SK-N-DZ (cell line): ENCODE measurements at regions not wholly inside any gene's neighbourhood (a gene's known extent, or its start where the extent isn't known, plus 50 kb on each side); places are given as distances from the start of the nearest gene placed in this dataset.
"Not testable (repeated sequence)": the region's sequence is repeated elsewhere in the genome, so short reads cannot be mapped to it uniquely, and the experiment has no call there.

Experiments
- DNase-seq: peaks from one replicate; pipeline ENCODE4 v3.0.0-alpha.2; 2015; ENCODE audit warnings: low spot score

DNA sequence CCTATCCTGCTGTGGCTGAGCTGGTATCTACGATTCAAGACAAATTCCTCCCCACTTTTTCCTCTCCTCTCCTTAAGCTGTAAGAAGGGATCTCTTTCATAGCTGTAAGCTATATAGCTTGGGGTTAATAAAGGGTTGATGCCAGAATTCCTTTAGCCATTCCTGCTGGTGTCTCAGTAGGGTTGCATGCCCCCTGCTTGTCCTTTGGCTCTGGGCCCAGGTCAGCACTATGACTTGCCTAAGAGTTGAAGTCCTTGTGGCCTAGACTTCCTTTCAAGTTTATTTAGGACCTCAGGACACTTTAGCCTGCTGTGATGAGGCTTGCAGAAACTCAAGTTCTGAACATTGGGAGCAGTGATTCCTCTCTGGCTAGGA, 270.0 kb downstream of the AMY1C start:
- DNase-seq, result no peak

DNA sequence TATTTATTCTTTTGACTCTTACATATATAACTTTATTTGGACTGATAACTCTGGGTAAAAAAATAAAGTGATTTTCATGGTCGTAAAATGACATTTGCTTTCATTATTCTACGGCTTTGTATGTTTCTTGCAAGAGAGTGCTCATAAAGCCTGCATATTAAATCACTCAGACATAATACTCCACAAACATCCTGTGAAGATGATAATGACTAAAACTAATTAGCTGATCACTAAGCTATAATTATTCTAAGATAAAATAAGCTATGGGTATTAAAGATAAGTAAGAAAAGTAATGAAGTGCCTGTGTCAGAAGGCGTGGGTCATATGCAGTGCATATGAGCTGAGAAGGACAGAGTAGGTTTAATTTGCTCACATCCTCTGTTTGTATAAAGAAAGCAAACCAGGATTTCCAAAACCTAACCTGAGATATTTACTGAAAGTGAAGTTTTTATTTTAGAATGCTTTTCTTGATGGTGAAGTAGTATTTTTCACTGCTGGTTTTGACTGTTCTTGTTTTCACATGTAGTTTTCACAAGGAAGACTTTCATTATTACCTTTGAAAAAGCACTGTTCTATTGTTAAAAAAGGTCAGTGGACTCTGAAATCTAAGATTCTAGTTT, 278.8 kb downstream of the AMY1C start:
- no peak for DNase-seq

DNA sequence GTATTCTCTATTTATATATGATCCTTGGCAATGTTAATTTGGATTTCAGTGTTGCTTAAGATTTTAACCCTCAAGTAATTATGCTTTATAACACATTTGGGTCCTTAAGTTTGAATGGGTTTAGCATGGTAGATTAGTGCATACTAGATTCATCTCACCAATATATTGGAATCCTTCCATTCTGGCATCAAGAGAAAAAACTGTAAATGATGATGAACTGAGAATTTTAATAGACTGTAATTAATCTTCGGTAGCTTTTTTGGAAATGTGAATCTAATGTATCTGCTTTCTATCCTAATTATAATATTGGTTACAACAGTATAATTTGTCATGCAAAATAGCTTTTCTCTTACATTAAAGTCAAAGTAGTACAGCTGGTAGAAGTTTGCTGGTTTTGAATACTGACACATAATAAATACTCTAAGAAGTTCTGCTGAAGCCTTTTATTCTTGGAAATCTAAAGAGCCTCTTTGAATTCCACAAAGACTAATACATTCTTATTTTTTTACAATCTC, 279.8 kb downstream of the AMY1C start:
- DNase-seq, result no peak

DNA sequence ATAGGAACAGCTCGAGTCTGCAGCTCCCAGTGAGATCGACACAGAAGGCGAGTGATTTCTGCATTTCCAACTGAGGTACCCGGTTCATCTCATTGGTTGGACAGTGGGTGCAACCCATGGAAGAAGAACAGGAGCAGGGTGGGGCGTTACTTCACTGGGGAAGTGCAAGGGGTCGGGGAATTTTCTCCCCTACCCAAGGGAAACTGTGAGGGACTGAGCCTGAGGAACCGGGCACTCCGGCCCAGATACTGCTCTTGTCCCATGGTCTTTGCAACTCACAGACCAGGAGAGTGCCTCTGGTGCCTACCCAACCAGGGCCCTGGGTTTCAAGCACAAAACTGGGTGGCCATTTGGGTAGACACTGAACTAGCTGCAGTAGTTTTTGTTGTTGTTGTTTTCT, 307.1 kb downstream of the AMY1C start:
- no peak for DNase-seq

DNA sequence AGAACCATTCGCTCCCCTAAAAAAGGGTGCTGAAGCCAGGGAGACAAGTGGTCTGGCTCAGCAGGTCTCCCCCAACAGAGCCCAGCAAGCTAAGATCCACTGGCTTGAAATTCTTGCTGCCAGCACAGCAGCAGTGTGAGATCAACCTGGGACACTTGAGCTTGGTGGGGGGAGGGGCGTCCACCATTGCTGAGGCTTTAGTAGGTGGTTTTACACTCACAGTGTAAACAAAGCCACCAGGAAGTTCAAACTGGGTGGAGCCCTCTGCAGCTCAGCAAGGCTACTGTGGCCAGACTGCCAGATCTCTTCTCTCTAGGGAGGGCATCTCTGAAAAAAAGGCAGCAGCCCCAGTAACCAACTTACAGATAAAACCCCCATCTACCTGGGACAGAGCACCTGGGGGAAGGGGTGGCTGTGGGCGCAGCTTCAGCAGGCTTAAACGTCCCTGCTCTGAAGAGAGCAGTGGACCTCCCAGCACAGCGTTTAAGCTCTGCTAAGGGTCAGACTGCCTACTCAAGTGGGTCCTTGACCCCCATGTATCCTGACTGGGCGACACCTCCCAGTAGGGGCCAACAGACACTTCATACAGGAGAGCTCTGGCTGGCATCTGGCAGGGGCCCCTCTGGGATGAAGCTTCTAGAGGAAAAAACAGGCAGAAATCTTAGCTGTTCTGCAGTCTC, 307.7 kb downstream of the AMY1C start:
- not testable (repeated sequence) for DNase-seq

DNA sequence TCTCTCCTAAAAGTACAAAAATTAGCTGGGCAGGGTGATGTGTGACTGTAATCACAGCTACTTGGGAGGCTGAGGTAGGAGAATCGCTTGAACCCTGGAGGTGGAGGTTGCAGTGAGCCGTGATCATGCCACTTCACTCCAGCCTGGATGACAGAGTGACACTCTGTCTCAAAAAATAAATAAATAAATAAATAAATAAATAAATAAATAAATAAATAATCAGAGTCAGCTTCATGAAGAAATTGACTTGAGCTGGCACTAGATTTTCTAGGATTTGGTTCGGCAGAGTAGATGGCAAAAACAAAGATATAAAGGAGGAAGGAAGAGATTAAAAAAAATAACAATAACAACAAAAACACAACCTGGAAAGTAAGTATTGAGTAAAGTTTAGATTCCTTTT, 311.9 kb downstream of the AMY1C start:
- DNase-seq, result not testable (repeated sequence)

DNA sequence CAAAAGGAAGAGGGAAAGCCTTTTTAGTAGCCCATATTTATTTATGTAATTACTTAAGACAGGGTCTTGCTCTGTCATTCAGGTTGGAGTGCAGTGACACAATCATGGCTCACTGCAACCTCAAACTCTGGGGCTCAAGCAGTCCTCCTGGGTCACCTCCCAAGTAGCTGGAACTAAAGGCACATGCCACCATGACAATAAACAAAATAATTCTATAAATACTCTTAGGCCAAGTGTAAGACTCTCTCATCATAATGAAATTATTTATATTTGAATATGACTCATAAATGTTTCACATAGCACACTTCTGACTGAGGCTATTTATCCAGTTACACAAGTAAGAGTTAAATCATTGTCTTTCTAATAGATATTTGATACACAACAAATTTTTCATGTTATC, 314.7 kb downstream of the AMY1C start:
- no peak for DNase-seq

DNA sequence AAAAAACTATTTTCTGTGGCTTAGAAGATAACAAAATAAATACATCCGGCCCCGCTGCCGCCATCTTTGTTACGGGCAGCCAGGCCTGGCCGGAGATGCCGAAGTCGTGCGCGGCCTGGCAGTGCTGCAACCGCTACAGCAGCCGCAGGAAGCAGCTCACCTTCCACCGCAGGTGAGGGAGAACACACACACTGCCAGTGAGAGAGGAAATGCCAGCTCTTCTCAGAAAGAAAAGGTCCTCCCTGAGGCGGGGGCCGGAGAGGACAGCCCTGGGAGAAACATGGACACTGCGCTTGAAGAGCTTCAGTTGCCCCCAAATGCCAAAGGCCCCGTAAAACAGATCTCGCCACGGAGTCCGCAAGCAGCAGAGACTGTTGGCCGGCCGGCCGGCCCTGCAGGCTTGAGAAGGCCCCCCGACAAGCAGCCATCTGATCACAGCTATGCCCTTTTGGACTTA, 323.2 kb downstream of the AMY1C start:
- DNase-seq, result no peak

DNA sequence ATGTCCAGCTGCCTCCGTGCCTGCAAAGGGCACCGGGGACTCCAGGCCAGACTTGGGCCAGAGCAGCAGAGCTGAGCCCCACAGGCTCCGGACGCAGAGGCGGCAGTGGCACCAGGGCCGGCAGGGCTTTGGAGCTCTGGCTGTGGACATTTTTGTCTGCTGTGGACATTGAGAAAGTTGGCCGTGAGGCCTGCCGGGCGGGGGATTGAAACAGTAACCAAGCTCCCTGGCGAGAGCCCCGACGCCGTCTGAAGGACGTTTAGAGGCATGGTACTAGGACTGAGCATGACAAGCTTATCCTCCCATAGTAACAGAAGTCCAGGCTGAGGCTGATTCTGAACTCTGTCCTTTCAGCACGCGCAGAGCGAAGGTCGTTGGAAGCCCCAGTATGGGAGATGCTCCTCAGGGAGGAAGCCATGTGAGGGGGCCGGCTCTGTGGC, 323.8 kb downstream of the AMY1C start:
- DNase-seq, result no peak

DNA sequence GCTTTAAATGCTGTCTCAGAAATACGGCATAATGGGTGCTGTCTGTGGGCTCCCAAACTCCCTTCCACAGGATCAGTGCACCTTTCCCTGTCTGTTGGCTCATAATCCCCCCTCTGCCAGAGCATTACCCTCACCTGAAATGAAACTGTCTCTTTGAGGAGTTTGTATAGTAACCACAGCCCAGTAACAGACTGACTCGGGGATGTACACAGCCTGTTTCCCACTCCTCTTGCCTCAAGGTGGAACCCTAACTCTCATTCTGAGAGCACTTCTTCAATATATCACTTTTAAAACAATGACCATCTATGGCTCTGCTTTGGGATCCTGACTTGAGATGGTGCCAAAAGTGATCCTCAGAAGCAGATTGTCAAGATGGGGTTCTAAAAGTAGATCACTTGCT, 332.5 kb downstream of the AMY1C start:
- no peak for DNase-seq

DNA sequence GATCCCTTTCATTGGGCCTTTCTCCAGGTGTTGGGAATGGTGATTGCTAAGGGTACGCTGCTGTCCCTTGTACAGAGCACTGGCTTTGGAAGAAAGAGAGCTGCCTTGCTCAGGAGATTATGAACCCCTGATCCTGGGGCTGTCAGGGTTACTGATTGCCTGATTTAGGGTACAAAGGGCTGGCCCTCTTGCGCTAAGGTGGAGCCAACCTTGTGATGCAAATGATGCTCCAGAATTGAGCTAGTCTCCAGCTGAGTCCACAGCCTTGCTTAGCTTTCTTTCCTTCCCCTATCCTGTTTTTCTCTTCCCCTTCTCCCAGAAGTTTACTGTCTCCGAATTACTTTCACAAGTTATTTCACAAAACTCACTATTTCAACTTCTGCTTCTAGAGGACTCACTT, 334.7 kb downstream of the AMY1C start:
- DNase-seq, result no peak

DNA sequence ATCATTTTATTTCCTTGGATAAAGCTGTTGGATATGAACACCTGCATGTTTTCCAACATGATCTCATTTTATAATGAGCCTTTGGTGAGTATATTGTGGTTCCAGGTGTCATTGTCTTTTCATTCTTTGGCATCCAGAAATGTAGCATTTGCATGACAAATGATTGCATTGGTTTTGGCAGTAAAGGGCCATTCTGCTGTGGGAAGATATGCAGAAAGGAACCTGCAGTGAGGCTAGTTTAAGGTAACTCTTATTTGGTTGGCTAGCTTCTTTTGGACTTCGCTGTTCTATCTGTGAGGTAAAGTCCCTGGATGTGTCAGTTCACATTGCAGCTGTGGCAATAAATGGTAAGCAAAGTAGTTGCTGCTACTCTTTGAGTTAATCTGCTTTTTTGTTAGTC, 343.0 kb downstream of the AMY1C start:
- no peak for DNase-seq

DNA sequence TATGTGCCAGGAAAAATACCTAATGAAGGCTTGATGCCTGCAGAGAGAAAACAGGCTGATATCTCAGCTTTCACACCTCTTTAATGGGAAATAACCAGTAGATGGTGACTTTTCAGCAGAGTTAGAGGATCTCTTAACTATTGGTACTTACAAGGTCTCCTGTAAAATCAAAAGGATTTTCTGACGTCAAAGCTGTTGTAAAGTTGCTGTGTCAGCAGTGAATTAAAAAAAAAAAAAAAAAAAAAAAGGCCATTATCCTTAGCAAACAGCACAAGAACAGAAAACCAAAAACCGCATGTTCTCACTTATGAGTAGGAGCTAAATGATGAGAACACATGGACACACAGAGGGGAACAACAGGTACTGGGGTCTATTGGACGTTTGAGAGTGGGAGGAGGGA, 349.1 kb downstream of the AMY1C start:
- no peak for DNase-seq

DNA sequence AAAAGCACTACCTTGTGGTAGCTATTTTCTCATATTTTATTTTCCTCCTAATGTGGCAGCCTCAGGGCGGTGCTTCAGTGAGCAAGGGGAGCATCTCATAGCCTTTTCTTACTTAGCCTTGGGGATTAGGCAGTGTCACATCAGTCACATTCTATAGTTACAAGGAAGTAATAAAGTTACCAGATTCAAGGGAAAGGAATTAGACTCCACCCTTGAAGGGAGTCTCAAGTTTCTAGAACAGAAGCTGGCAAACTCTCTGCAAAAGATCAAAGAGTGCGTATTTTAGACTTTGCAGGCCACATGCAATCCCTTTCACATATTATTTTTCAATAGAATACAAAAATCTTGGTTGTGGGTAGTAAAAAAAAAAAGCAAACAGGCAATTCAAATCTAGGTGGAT, 350.4 kb downstream of the AMY1C start:
- no peak for DNase-seq

DNA sequence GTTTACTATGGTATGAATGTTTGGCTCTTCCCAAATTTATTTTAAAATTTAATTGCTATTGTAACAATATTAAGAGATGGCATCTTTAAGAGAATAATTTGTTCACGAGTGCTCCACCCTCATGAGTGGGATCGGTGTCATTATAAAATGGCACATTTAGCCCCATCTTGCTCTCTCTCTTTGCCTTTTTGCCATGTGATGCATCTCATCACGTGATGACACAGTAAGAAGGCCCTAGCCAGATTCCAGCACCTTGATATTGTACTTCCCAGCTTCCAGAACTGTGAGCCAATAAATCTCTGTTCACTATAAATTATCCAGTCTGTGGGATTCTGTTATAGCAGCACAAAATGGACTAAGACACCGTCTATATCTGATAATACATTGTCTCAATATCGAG, 355.8 kb downstream of the AMY1C start:
- no peak for DNase-seq

DNA sequence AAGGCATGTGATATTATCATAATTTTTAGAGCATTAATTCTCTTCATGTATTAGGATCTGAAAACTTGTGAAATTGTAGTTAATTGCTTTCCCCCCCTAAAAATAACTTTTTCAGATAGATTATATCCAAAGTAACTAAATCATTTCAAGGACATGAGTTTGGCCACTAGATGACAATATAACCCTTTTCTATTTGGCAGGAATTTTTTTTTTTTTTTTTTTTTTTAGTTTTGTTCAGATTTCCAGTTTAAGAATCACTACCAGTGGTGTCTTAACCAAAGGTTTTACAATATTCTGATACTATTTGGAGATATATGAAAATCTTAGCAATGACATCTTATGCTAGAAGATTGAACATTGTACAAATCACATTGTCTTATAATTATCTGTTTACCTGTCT, 370.8 kb downstream of the AMY1C start:
- peak; percentile 6 for DNase-seq

DNA sequence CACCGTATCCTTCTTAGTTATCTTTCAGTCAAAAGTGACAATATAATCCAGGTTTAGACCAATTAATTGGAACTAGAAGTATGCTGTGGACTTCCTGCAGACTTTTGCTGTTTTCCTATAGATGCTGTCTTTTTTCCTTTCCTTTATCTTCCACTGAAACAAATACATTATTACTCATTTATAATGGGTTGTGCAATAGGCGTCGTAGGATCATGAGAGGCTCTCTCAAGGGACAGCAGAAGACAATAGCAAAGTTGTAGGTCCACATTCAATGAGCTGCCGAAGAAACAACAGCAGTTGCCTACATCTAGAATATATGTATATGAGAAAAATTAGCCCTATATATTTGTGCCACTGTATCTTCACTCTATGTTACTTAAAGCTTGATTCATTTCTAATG, 371.6 kb downstream of the AMY1C start:
- no peak for DNase-seq

DNA sequence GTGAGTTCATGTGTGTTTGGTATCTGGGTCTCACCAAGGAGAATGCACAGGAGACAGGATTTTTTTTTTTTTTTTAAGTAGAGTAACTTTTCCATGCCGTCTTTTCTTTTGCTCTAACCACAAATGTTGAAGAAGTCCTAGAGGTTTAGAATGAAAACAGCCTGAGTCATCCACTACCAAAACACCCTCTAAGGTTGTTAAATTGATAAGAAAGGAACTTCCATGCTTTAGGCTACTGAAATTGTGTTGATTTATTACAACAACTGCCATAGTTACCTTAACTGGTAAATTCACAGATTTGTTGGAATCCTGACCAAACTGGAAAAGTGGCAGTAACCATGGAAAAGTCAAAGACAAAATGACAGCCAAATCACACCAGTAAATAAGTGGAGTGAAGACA, 375.6 kb downstream of the AMY1C start:
- no peak for DNase-seq

DNA sequence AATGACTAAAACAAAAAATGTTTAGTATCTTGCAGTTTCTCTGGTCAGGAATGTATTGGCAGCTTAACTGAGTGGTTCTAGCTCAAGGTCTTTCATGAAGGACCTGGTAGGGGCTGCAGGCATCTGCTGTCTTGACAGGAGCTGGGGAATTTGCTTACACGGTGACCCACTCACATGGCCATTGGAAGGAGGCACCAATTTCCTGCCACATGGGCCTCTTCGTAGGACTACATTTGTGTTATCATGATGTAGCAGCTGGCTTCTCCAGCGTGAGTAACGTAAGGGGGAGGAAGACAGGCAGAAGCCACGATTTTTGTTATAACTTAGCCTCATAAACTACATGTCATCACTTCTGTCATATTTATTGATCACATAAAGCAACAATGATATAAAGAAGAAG, 376.3 kb downstream of the AMY1C start:
- DNase-seq, result no peak

DNA sequence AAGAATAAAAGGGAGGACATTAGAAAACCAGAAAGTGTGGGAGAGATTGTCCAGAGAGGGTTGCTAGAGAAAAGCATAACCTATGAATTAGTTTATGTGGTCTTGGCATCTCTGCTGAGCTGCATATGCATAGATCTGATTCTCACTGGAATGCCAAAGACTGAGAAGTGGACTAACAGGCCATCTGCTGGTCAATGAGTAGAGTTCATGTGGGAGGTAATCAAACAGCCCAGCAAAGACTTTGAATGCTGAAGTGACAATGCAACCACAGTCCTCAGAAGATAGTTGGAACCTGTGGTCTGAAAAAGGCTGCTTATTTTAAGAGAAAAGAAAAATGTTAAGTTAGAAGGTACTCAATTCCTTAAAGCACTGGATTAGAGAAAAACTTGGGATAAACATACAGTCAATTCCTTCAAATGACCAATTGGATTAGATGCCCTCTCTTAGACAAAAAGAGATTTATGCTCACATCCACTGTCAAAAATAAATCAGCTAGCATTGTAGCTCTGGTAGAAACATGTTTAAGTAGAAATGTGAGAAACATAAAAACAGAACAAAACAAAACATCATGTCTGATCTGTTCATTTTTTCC, 382.8 kb downstream of the AMY1C start:
- peak; percentile 57 for DNase-seq

DNA sequence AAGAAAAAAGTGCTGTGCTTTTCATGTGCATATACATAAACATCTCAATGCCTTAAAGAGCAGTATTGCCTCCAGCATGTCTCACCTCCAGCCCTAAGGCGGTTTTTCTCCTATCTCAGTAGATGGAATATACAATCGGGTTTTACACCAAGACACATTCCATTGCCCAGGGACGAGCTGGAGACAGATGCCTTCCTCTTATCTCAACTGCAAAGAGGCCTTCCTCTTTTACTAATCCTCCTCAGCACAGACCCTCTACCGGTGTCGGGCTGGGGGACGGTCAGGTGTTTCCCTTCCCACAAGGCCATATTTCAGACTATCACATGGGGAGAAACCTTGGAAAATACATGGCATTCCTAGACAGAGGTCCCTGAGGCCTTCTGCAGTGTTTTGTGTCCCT, 385.3 kb downstream of the AMY1C start:
- DNase-seq, result not testable (repeated sequence)

DNA sequence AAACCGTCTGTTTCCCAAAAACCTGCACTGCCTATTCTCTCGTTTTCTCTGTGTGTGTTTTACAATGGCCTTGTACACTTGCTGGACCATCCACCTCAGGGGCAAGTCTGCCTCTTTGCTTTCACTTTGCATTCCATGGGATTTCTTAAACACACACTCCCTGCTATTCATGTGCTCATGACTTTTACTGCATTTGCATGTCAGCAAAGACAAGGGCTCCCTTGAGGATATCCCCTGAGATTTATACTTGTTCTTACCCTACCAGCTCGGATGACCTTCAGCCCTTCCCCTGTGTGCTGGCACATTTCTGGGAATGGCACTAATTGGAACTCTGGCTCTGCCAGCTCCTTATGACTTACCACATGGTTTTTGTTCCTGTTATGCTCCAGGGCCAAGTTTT, 386.9 kb downstream of the AMY1C start:
- DNase-seq, result no peak

DNA sequence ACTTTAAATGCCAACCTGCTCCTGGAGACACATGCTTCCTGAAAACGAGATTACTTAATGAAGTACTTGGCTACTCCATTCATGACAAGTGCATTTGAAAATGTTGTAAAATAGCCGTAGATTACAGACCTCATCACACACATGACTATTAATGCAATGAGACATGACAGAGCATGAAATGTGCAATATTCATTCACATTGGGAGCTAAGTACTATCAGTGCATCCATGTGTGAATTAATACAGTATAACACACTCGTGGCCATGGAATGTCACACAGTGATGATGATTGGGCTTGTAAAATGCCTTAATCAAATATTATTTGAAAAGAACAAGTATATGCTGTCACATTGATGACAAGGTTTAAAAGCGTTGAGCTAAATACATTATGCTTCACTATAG, 407.0 kb downstream of the AMY1C start:
- DNase-seq, result no peak
